Neural cell (in vitro differentiated cells): ENCODE measurements at regions not wholly inside any gene's neighbourhood (a gene's known extent, or its start where the extent isn't known, plus 50 kb on each side); places are given as distances from the start of the nearest gene placed in this dataset.

Experiments
- EZH2 ChIP-seq: fragments of 200-600, 300-800 bp; shearing (Covaris generic), sonication (generic); IDR thresholded peaks from 2 replicates; pipeline ENCODE4 v1.6.1; 2014; ENCODE audit warnings: antibody characterized with exemption, low read length, borderline replicate concordance, mild to moderate bottlenecking; ENCODE audit not compliant: insufficient read depth, poor library complexity, severe bottlenecking
- TF ChIP-seq, protein P1 (sequence below): fragments of 450-650 bp; IDR thresholded peaks from 2 replicates; pipeline ENCODE4 v1.5.1; 2014; ENCODE audit warnings: antibody characterized with exemption, mild to moderate bottlenecking, moderate library complexity; ENCODE audit not compliant: poor library complexity, severe bottlenecking

DNA sequence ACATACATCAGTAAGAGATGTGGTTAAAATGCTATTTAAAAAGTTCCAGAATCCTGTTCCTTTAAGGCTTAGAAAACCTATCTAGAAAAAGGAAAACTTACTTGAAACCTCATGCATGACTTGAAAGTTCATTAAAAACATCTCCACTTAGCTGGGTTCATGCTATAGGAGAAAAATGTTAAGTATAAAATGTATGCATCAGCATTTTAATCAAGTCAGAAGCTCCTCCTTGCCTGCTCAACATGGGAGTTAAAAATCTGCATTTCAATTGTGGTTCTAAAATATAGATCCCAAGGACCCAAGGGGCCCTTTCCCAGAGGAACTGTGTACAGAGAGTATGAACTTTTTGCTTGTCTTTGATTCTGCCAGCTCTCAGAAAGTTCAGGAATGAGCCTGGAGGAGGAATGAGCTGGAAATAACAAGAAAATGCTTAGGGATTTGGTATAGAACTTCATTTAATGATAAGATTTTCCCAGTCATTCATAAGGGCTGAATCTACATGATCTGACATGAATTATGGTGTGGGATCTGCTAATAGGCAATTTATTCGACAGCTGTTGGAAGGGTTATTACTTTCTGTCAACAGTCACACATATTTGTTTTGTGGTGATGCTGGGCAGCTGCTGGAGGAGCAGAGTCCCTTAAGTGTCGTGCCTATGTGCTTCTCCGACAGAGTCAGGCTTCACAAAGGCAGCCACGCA lies 85.6 kb upstream of the MTPN start:
- TF ChIP-seq, protein P1, sequence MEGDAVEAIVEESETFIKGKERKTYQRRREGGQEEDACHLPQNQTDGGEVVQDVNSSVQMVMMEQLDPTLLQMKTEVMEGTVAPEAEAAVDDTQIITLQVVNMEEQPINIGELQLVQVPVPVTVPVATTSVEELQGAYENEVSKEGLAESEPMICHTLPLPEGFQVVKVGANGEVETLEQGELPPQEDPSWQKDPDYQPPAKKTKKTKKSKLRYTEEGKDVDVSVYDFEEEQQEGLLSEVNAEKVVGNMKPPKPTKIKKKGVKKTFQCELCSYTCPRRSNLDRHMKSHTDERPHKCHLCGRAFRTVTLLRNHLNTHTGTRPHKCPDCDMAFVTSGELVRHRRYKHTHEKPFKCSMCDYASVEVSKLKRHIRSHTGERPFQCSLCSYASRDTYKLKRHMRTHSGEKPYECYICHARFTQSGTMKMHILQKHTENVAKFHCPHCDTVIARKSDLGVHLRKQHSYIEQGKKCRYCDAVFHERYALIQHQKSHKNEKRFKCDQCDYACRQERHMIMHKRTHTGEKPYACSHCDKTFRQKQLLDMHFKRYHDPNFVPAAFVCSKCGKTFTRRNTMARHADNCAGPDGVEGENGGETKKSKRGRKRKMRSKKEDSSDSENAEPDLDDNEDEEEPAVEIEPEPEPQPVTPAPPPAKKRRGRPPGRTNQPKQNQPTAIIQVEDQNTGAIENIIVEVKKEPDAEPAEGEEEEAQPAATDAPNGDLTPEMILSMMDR, result no peak
- TF ChIP-seq EZH2, result no peak
